Calu3 (cell line): ENCODE measurements at regions not wholly inside any gene's neighbourhood (a gene's known extent, or its start where the extent isn't known, plus 50 kb on each side); places are given as distances from the start of the nearest gene placed in this dataset.

Experiments
- BruUV-seq: library from RNA; stranded (reverse); fragments of 400-500 nt; replicated peaks from 2 replicates; lab custom pipeline; 2021; lab: Mats Ljungman, UMichigan
- CTCF ChIA-PET: fragments of 300-600 bp; sonication (Branson Sonifier 250); formaldehyde crosslinking; loops from one replicate; lab custom pipeline; 2022; ENCODE audit warnings: antibody characterized with exemption; lab: Charles Lee
- DNase-seq: peaks from one replicate; pipeline ENCODE4 v3.0.0; 2022
- H3K27ac Mint-ChIP-seq: one replicate; pipeline ENCODE4 v1.8.0; 2022; ENCODE audit warnings: mixed read lengths; ENCODE audit not compliant: unreplicated experiment
- H3K27me3 Mint-ChIP-seq: one replicate; pipeline ENCODE4 v1.8.0; 2022; ENCODE audit warnings: mixed read lengths; ENCODE audit not compliant: unreplicated experiment
- H3K36me3 Mint-ChIP-seq: one replicate; pipeline ENCODE4 v1.8.0; 2022; ENCODE audit warnings: mild to moderate bottlenecking, moderate library complexity, mixed read lengths; ENCODE audit not compliant: insufficient read depth, unreplicated experiment
- H3K4me1 Mint-ChIP-seq: one replicate; pipeline ENCODE4 v1.8.0; 2022; ENCODE audit warnings: mild to moderate bottlenecking, low read depth, mixed read lengths; ENCODE audit not compliant: unreplicated experiment
- H3K4me3 Mint-ChIP-seq: one replicate; pipeline ENCODE4 v1.8.0; 2022; ENCODE audit warnings: mild to moderate bottlenecking, low read depth, moderate library complexity, mixed read lengths; ENCODE audit not compliant: unreplicated experiment
- H3K9me3 Mint-ChIP-seq: one replicate; pipeline ENCODE4 v1.8.0; 2022; ENCODE audit warnings: low read depth, mixed read lengths; ENCODE audit not compliant: unreplicated experiment
- CTCF ChIP-seq: fragments of 200-600 bp; IDR thresholded peaks from one replicate; pipeline ENCODE4 v1.8.0; 2022; ENCODE audit warnings: antibody characterized with exemption; ENCODE audit not compliant: unreplicated experiment
- intact Hi-C: fragments of 100-400 bp; cut with micrococcal nuclease; formaldehyde crosslinking; loops from one replicate; pipeline ENCODE4 v1.10.0; 2022; ENCODE audit not compliant: unreplicated experiment

GRCh38 chr7:25727876-25728275 is 424.1 kb upstream of the NFE2L3 start:
- intact Hi-C loops = no loop called here
- no peaks in the 10 kb centered on the region for H3K9me3 Mint-ChIP-seq
- H3K27me3 Mint-ChIP-seq = peaks cover 56% of the 10 kb centered on the region
- H3K36me3 Mint-ChIP-seq = no peaks in the 10 kb centered on the region
- no peak overlapping the region for H3K4me3 Mint-ChIP-seq
- no peak overlapping the region for H3K27ac Mint-ChIP-seq
- CTCF ChIA-PET = no interaction called here
- no peak for TF ChIP-seq CTCF
- H3K4me1 Mint-ChIP-seq = no peaks in the 10 kb centered on the region
- no peak for DNase-seq
- BruUV-seq = no TSS peak

- no TSS peak for BruUV-seq
- CTCF ChIA-PET = no interaction called here
- DNase-seq = no peak
- Mint-ChIP-seq H3K27me3 (peaks cover 25% of the 10 kb centered on the region), H3K4me1 (no peaks in the 10 kb centered on the region), H3K9me3 (no peaks in the 10 kb centered on the region), H3K4me3 (no peak overlapping the region), H3K27ac (no peak overlapping the region), H3K36me3 (no peaks in the 10 kb centered on the region)
- intact Hi-C loops = no loop called here
- no peak for TF ChIP-seq CTCF
Measured at GRCh38 chr7:25731068-25731845, 420.7 kb upstream of the NFE2L3 start.

- no peaks in the 10 kb centered on the region for H3K4me1 Mint-ChIP-seq
- H3K4me3 Mint-ChIP-seq = no peak overlapping the region
- no peaks in the 10 kb centered on the region for H3K9me3 Mint-ChIP-seq
- intact Hi-C loops = no loop called here
- DNase-seq = no peak
- CTCF ChIA-PET = no interaction called here
- no peak overlapping the region for H3K27ac Mint-ChIP-seq
- no TSS peak for BruUV-seq
- peaks cover 19% of the 10 kb centered on the region for H3K27me3 Mint-ChIP-seq
- TF ChIP-seq CTCF = no peak
- H3K36me3 Mint-ChIP-seq = no peaks in the 10 kb centered on the region
Measured at GRCh38 chr7:25731846-25732245, 420.2 kb upstream of the NFE2L3 start.

- H3K27me3 Mint-ChIP-seq = peaks cover 9% of the 10 kb centered on the region
- CTCF ChIA-PET = no interaction called here
- intact Hi-C loops = no loop called here
Measured at GRCh38 chr7:25732766-25733217, 419.2 kb upstream of the NFE2L3 start.

More at GRCh38 chr7:25732766-25733217, 419.2 kb upstream of the NFE2L3 start:
- H3K4me1 Mint-ChIP-seq = no peaks in the 10 kb centered on the region
- H3K27ac Mint-ChIP-seq = no peak overlapping the region
- H3K36me3 Mint-ChIP-seq = no peaks in the 10 kb centered on the region
- H3K9me3 Mint-ChIP-seq = no peaks in the 10 kb centered on the region
- no peak overlapping the region for H3K4me3 Mint-ChIP-seq
- BruUV-seq = no TSS peak
- no peak for TF ChIP-seq CTCF
- no peak for DNase-seq
